Brain microvascular endothelial cell (primary cell): ENCODE measurements at regions not wholly inside any gene's neighbourhood (a gene's known extent, or its start where the extent isn't known, plus 50 kb on each side); places are given as distances from the start of the nearest gene placed in this dataset.

ENCODE experiments used
- DNase-seq: peaks from one replicate; pipeline ENCODE4 v3.0.0-alpha.2; 2020
- H3K27ac ChIP-seq: fragments of 250-450 bp; sonication (Bioruptor Pico); 2 replicates; pipeline ENCODE4 v1.5.1; 2020; ENCODE audit warnings: mild to moderate bottlenecking, moderate library complexity
- H3K27me3 ChIP-seq: fragments of 250-450 bp; sonication (Bioruptor Pico); replicated peaks from 2 replicates; pipeline ENCODE4 v1.5.1; 2020; ENCODE audit warnings: mild to moderate bottlenecking
- H3K36me3 ChIP-seq: fragments of 250-450 bp; sonication (Bioruptor Pico); replicated peaks from 2 replicates; pipeline ENCODE4 v1.5.1; 2020; ENCODE audit warnings: mild to moderate bottlenecking
- H3K4me3 ChIP-seq: 2 replicates; pipeline ENCODE4 v1.5.1; 2011; ENCODE audit warnings: low read depth, mild to moderate bottlenecking, control low read depth, low read length, moderate library complexity
- in situ Hi-C: cut with HindIII; loops from 2 replicates; pipeline ENCODE4 v1.10.0; 2017; ENCODE audit warnings: low sequenced_read_pairs, low pct_ligation_motif_present
- TF ChIP-seq, protein P1 (sequence below): IDR thresholded peaks from 2 replicates; pipeline ENCODE4 v1.5.1; 2011; ENCODE audit warnings: low read depth, mild to moderate bottlenecking, moderate library complexity, low read length, control low read depth, inconsistent platforms; ENCODE audit errors: missing control alignments

DNA sequence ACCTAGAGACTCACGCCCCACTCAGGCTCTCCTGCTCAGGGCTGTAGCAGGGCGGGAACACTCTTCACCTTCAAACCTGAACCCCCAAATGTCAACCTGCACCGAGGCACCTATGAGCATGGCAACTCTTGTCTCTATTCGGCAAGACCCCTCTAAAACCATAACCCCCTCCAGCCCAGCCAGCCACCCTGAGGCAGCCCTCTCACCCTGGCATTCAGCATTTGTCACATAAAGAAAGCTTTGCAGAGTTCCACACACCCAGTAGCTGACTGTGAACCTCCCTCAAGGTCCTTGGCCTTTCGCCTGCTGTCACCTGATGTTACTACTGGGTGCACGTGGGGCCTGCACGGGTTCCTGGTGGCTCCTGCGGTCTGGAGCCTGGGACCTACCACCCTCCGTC lies 97.2 kb upstream of the ALKAL2 start:
- no peak overlapping the region for H3K4me3 ChIP-seq

DNA sequence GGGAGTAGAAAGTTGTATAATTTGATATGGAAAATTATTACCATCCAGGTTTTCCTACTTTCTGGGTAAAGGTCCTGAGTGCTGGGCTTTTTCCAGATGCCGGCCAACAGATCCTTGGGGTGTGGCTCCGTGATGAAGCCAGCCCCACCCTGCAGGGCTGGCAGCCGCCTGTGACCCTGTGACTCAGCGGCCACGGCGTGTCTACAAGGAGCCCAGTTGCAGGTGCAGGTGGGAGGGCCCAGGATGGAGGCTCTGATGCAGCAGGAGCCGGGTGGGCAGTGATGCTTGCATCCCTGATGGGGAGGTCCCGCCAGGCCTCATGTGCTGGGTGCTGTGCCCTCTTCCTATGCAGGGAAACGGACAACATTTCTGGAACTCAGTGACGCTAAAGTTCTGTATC lies 96.0 kb upstream of the ALKAL2 start:
- no peak for DNase-seq
- TF ChIP-seq, protein P1, sequence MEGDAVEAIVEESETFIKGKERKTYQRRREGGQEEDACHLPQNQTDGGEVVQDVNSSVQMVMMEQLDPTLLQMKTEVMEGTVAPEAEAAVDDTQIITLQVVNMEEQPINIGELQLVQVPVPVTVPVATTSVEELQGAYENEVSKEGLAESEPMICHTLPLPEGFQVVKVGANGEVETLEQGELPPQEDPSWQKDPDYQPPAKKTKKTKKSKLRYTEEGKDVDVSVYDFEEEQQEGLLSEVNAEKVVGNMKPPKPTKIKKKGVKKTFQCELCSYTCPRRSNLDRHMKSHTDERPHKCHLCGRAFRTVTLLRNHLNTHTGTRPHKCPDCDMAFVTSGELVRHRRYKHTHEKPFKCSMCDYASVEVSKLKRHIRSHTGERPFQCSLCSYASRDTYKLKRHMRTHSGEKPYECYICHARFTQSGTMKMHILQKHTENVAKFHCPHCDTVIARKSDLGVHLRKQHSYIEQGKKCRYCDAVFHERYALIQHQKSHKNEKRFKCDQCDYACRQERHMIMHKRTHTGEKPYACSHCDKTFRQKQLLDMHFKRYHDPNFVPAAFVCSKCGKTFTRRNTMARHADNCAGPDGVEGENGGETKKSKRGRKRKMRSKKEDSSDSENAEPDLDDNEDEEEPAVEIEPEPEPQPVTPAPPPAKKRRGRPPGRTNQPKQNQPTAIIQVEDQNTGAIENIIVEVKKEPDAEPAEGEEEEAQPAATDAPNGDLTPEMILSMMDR = no peak
- Histone ChIP-seq H3K4me3 (no peak overlapping the region), H3K27ac (no peak overlapping the region), H3K36me3 (no peaks in the 10 kb centered on the region), H3K27me3 (no peaks in the 10 kb centered on the region)
- in situ Hi-C loops = no loop called here

More for the DNA sequence above, 97.2 kb upstream of the ALKAL2 start:
- no peak overlapping the region for H3K27ac ChIP-seq
- no peaks in the 10 kb centered on the region for H3K27me3 ChIP-seq
- no peak for DNase-seq
- TF ChIP-seq, protein P1 = no peak
- in situ Hi-C loops = no loop called here
- H3K36me3 ChIP-seq = no peaks in the 10 kb centered on the region

DNA sequence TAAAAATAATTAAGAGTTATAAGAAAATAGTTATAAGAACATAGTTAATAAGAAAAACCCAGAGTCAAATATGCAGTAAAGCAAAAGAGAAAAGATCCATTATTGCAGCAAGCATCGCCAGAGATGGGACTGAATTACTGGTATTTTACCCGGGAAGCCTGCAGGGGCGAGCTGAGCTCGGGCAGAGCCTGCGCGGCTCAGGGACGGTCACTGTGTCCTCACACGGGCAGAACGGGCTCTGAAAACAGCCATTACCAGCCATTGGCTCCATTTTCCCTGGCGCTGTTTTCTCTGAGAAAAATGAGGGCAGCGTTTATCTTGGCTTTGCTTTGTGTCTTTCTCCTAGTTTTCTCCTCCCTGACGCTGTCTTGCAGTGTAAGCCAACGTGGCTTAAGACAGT lies 95.3 kb upstream of the ALKAL2 start:
- in situ Hi-C loops = no loop called here
- no peak overlapping the region for H3K27ac ChIP-seq
- no peaks in the 10 kb centered on the region for H3K36me3 ChIP-seq
- no peak for DNase-seq
- no peaks in the 10 kb centered on the region for H3K27me3 ChIP-seq
- no peak overlapping the region for H3K4me3 ChIP-seq
- TF ChIP-seq, protein P1 = no peak

DNA sequence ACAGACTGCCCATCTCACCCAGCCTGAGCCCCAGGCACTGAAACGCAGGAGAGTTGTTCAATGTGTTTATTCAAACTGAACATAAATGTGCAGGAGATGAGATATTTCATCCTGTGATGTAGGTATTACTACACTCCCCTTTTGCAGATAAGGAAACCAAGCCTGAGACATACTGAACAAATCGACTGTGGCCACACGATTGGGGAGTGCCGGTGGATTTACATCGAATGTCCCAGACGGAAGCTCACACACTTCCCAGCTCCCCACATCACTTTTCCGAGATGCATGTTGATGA lies 94.8 kb upstream of the ALKAL2 start:
- no peaks in the 10 kb centered on the region for H3K27me3 ChIP-seq
- no peaks in the 10 kb centered on the region for H3K36me3 ChIP-seq
- H3K27ac ChIP-seq = no peak overlapping the region
- DNase-seq = no peak
- in situ Hi-C loops = no loop called here
- no peak overlapping the region for H3K4me3 ChIP-seq
- TF ChIP-seq, protein P1 = no peak

DNA sequence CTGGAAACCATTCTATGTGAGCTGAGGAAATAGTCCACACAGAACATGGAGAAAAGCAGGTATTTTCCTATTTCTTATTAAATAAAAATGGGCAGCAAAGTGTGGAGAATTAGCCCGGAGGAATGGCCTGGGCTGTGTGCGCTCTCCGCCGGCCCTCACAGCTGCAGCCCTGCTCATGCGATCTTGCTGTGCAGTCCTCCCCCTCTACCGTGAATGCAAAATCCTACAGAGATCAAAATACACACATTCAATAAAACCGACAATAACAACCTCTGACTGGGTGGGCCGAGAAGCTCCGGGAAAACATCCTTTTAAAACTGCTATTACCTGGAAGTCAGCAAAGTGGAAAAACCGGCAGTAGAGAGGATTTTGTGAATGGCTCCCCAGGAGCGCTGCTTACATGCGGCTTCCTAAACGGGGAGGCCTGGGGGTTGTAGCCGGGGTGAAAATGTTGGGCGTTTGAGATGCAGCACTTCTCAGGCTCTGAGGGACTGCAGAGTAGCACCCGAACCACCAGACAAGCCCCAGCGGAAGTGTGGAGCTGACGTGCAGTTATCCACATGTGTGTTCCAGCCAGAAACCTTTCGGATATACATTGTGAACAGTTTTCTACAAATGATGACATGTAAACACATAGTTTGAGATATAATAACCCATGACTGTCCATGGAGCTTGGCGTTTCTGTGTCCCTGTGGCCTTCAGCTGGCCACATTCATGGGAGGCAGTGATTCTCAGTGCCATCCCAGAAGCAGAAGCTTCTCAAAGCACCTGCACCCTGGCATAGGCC lies 94.2 kb upstream of the ALKAL2 start:
- no peaks in the 10 kb centered on the region for H3K36me3 ChIP-seq
- TF ChIP-seq, protein P1 = no peak
- H3K27ac ChIP-seq = no peak overlapping the region
- no peak for DNase-seq
- no peak overlapping the region for H3K4me3 ChIP-seq
- H3K27me3 ChIP-seq = no peaks in the 10 kb centered on the region
- in situ Hi-C loops = no loop called here

DNA sequence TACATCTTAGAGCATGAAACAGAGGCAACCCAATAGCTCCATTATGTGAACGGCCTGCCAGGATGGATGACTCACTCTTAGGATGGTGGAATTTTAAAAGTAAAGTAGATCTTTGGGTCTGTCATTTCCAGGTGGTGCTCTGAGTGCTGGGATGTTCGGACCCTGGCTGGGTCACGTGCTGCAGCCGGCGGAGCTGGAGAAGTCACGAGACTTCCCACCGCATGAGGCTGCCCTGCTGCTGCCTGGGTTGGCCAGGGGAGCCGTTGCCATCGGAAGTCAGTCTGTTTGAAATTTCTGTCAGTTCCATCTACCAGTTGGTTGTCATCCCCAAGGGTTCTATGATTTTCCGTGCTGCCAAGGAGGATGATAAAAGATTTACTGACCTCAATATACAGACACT lies 93.3 kb upstream of the ALKAL2 start:
- no peak overlapping the region for H3K4me3 ChIP-seq
- no peaks in the 10 kb centered on the region for H3K27me3 ChIP-seq
- H3K36me3 ChIP-seq = no peaks in the 10 kb centered on the region
- no peak for DNase-seq
- TF ChIP-seq, protein P1 = no peak
- no peak overlapping the region for H3K27ac ChIP-seq
- in situ Hi-C loops = no loop called here
